ENCODE measurements at regions not wholly inside any gene's neighbourhood (a gene's known extent, or its start where the extent isn't known, plus 50 kb on each side); places are given as distances from the start of the nearest gene placed in this dataset.

GRCh38 chr2:58739033-58739432 is 497.9 kb upstream of the FANCL start:
- Histone ChIP-seq H3K4me2 (ENCODE audit: control insufficient read depth, insufficient read depth) (no peak overlapping the region), H3K4me3 (no peak overlapping the region), H3K79me2 (ENCODE audit: control insufficient read depth, insufficient read depth, low read length) (no peaks in the 10 kb centered on the region), H3K9ac (ENCODE audit: control insufficient read depth, insufficient read depth, low read length) (no peak overlapping the region), H3K9me3 (replicated peaks; ENCODE audit: control insufficient read depth, insufficient read depth, low read length) (no peaks in the 10 kb centered on the region), H3K27ac (ENCODE audit: control insufficient read depth, insufficient read depth) (no peak overlapping the region), H3K27me3 (replicated peaks in 1 of 2; ENCODE audit: control insufficient read depth in 2 of 2, insufficient read depth in 2 of 2, low read length in 1 of 2) (no peaks in the 10 kb centered on the region), H2AFZ (ENCODE audit: control insufficient read depth, low read depth, low read length) (no peak overlapping the region), H4K20me1 (ENCODE audit: control insufficient read depth, insufficient read depth) (no peaks in the 10 kb centered on the region), H3K36me3 (ENCODE audit: control insufficient read depth in 2 of 2, insufficient read depth in 2 of 2, low read length in 1 of 2) (no peaks in the 10 kb centered on the region), H3K4me1 (ENCODE audit: control insufficient read depth, insufficient read depth, low read length) (no peaks in the 10 kb centered on the region)
- no peak for FAIRE-seq
- no TSS peak for BruUV-seq (replicated peaks)
- ChIA-PET SMC1A (ENCODE audit: uncharacterized antibody, unreplicated experiment) (no interaction called here), POLR2A (no interaction called here), RAD21 (ENCODE audit: unreplicated experiment) (no interaction called here), CTCF (no interaction called here)
- no peak for ATAC-seq
- intact Hi-C loops (cut with micrococcal nuclease; ENCODE audit: unreplicated experiment) (no loop called here), in situ Hi-C loops (cut with MboI) (no loop called here)
- DNase-seq (ENCODE audit: low read depth, low spot score), result no peak
- WGBS (ENCODE audit: insufficient coverage, insufficient replicate concordance, low lambda C conversion rate, missing lambda C conversion rate), result 42% methylated on average over 1 of the region's 1 CpG
- TF ChIP-seq FOS (IDR thresholded peaks at IDR 0.05; ENCODE audit: borderline replicate concordance, extremely low read depth, insufficient read length), result no peak
- no peak for TF ChIP-seq ZNF592 (IDR thresholded peaks at IDR 0.05)
- no peak for TF ChIP-seq BMI1 (IDR thresholded peaks at IDR 0.05; ENCODE audit: borderline replicate concordance)
- TF ChIP-seq EP300 (IDR thresholded peaks at IDR 0.05; ENCODE audit: borderline replicate concordance in 1 of 2, control insufficient read depth in 1 of 2, low read depth in 2 of 2, low read length in 2 of 2), result no peak
- no peak for TF ChIP-seq E2F8 (IDR thresholded peaks at IDR 0.05; ENCODE audit: low read depth, partially characterized antibody)
- TF ChIP-seq YY1 (IDR thresholded peaks at IDR 0.05; ENCODE audit: low read depth, low read length), result no peak
- no peak for TF ChIP-seq PAX5 (IDR thresholded peaks at IDR 0.05; ENCODE audit: borderline replicate concordance, low read depth, low read length)
- TF ChIP-seq CEBPB (IDR thresholded peaks at IDR 0.05; ENCODE audit: borderline replicate concordance in 1 of 2, low read depth in 2 of 2, low read length in 2 of 2), result no peak
- TF ChIP-seq MXI1 (IDR thresholded peaks at IDR 0.05; ENCODE audit: low read depth, low read length), result no peak
- no peak for TF ChIP-seq HSF1 (IDR thresholded peaks at IDR 0.05; ENCODE audit: low read depth, low read length)
- TF ChIP-seq REST (IDR thresholded peaks at IDR 0.05; ENCODE audit: low read depth, low read length), result no peak
- no peak for TF ChIP-seq TAF1 (IDR thresholded peaks at IDR 0.05; ENCODE audit: borderline replicate concordance, low read depth, low read length)

Data from GM12878 (cell line).